CD4-positive, alpha-beta T cell (primary cell): ENCODE measurements at regions not wholly inside any gene's neighbourhood (a gene's known extent, or its start where the extent isn't known, plus 50 kb on each side); places are given as distances from the start of the nearest gene placed in this dataset.

Experiments used
- ATAC-seq: fragments of 200-7000 bp; cut with Tn5 transposase; one replicate; pipeline ENCODE4 v1.10.0; 2022; ENCODE audit warnings: mild to moderate bottlenecking; ENCODE audit not compliant: poor library complexity
- CTCF ChIA-PET: fragments of 350-600 bp; sonication (Branson Sonifier 250); formaldehyde crosslinking; loops from one replicate; lab custom pipeline; 2021; ENCODE audit warnings: antibody characterized with exemption, inconsistent platforms; lab: Charles Lee
- POLR2A ChIA-PET: fragments of 350-600 bp; sonication (Branson Sonifier 250); formaldehyde crosslinking; loops from one replicate; lab custom pipeline; 2021; ENCODE audit warnings: antibody characterized with exemption, inconsistent platforms; lab: Charles Lee
- DNase-seq, 14 experiments: peaks; one replicate each; pipeline ENCODE4 v3.0.0-alpha.2; 2013 to 2020; ENCODE audit warnings: mixed read lengths in 2 of 14
- H3K27ac ChIP-seq, 2 donors: one replicate each; pipeline versions ENCODE4 v1.5.1 to v1.7.0; 2013; ENCODE audit warnings: low read length in 2 of 2, low read depth in 1 of 2, mild to moderate bottlenecking in 1 of 2
- H3K27me3 ChIP-seq, 2 experiments: 1 replicate in 1 of 2; 2 replicates in 1 of 2; pipeline versions ENCODE4 v1.6.1 to v1.7.0; 2013; ENCODE audit warnings: low read length in 2 of 2, control low read depth in 1 of 2, mild to moderate bottlenecking in 1 of 2, moderate library complexity in 1 of 2; ENCODE audit not compliant: insufficient read depth in 2 of 2, control insufficient read depth in 1 of 2
- H3K36me3 ChIP-seq: one replicate; pipeline ENCODE4 v1.6.1; 2013; ENCODE audit warnings: low read length, control low read depth; ENCODE audit not compliant: insufficient read depth
- H3K4me1 ChIP-seq: one replicate; pipeline ENCODE4 v1.6.1; 2013; ENCODE audit warnings: low read length, control low read depth; ENCODE audit not compliant: insufficient read depth
- H3K4me3 ChIP-seq: one replicate; pipeline ENCODE4 v1.5.1; 2013; ENCODE audit warnings: mild to moderate bottlenecking, low read length, moderate library complexity
- H3K9me3 ChIP-seq, 2 experiments: 1 replicate in 1 of 2; 2 replicates in 1 of 2; pipeline versions ENCODE4 v1.6.1 to v1.7.0; 2013; ENCODE audit warnings: low read length in 2 of 2, mild to moderate bottlenecking in 2 of 2, control low read depth in 1 of 2, moderate library complexity in 1 of 2; ENCODE audit not compliant: control insufficient read depth in 1 of 2, insufficient read depth in 1 of 2
- H3K27ac Mint-ChIP-seq: one replicate; pipeline ENCODE4 v1.8.0; 2020; ENCODE audit warnings: mixed read lengths
- H3K27me3 Mint-ChIP-seq: one replicate; pipeline ENCODE4 v1.8.0; 2021; ENCODE audit warnings: mixed read lengths
- H3K36me3 Mint-ChIP-seq: one replicate; pipeline ENCODE4 v1.8.0; 2021; ENCODE audit warnings: low read depth, mixed read lengths
- H3K4me1 Mint-ChIP-seq: one replicate; pipeline ENCODE4 v1.8.0; 2021; ENCODE audit warnings: low read depth, mixed read lengths
- H3K4me3 Mint-ChIP-seq: one replicate; pipeline ENCODE4 v1.8.0; 2020; ENCODE audit warnings: mild to moderate bottlenecking, mixed read lengths
- H3K9me3 Mint-ChIP-seq: one replicate; pipeline ENCODE4 v1.8.0; 2020; ENCODE audit warnings: mixed read lengths
- CTCF ChIP-seq: fragments of 200-600 bp; IDR thresholded peaks from one replicate; pipeline ENCODE4 v1.8.0; 2022; ENCODE audit warnings: antibody characterized with exemption, mild to moderate bottlenecking
- intact Hi-C, 2 experiments: fragments of 100-400 bp; cut with DNase I in 1 of 2; cut with micrococcal nuclease in 1 of 2; formaldehyde crosslinking; loops; one replicate each; pipeline versions ENCODE4 v1.15.1 to v1.9.0; 2023 to 2025; cut with DNase I, micrococcal nuclease

GRCh38 chr2:193467276-193467987 lies 1272.7 kb upstream of the TMEFF2 start:
- H3K27me3 Mint-ChIP-seq: no peaks in the 10 kb centered on the region
- H3K9me3 Mint-ChIP-seq: no peaks in the 10 kb centered on the region
- peaks cover 6% of the 10 kb centered on the region for H3K4me1 Mint-ChIP-seq
- no peaks in the 10 kb centered on the region for H3K36me3 Mint-ChIP-seq
- Histone ChIP-seq H3K4me3 (no peak overlapping the region), H3K27ac (no peak overlapping the region), H3K36me3 (no peaks in the 10 kb centered on the region), H3K9me3 (no peaks in the 10 kb centered on the region), H3K27me3 (no peaks in the 10 kb centered on the region), H3K4me1 (no peaks in the 10 kb centered on the region)
- DNase-seq: no peak
- POLR2A ChIA-PET: no interaction called here
- ATAC-seq: no peak
- H3K4me3 Mint-ChIP-seq: no peak overlapping the region
- CTCF ChIA-PET: no interaction called here
- no peak overlapping the region for H3K27ac Mint-ChIP-seq
- intact Hi-C loops: no loop called here
- TF ChIP-seq CTCF: no peak

- Mint-ChIP-seq H3K27me3 (no peaks in the 10 kb centered on the region), H3K4me3 (no peak overlapping the region), H3K4me1 (no peaks in the 10 kb centered on the region), H3K9me3 (no peaks in the 10 kb centered on the region), H3K36me3 (no peaks in the 10 kb centered on the region), H3K27ac (no peak overlapping the region)
- intact Hi-C loops: no loop called here
- H3K4me3 ChIP-seq: no peak overlapping the region
- no peaks in the 10 kb centered on the region for H3K36me3 ChIP-seq
- no peaks in the 10 kb centered on the region for H3K27me3 ChIP-seq
- H3K9me3 ChIP-seq: no peaks in the 10 kb centered on the region
- DNase-seq (no peak), ATAC-seq (no peak)
- H3K27ac ChIP-seq: no peak overlapping the region
- no peaks in the 10 kb centered on the region for H3K4me1 ChIP-seq
- ChIA-PET POLR2A (no interaction called here), CTCF (interaction anchor here (0.7 kb wide), 1 partner anchor 970 kb away, joined by 3 read pairs; no protein-coding TSS in a partner anchor)
- TF ChIP-seq CTCF: no peak
Measured at GRCh38 chr2:193463011-193463410, 1268.3 kb upstream of the TMEFF2 start.

- no peak overlapping the region for H3K27ac ChIP-seq
- ChIA-PET POLR2A (no interaction called here), CTCF (no interaction called here)
- DNase-seq (no peak), ATAC-seq (no peak)
- Mint-ChIP-seq H3K4me1 (no peaks in the 10 kb centered on the region), H3K27ac (no peak overlapping the region), H3K36me3 (no peaks in the 10 kb centered on the region), H3K27me3 (no peaks in the 10 kb centered on the region), H3K9me3 (no peaks in the 10 kb centered on the region), H3K4me3 (no peak overlapping the region)
- H3K27me3 ChIP-seq: no peaks in the 10 kb centered on the region
- H3K9me3 ChIP-seq: no peaks in the 10 kb centered on the region
- H3K36me3 ChIP-seq: no peaks in the 10 kb centered on the region
- TF ChIP-seq CTCF: no peak
- H3K4me1 ChIP-seq: no peaks in the 10 kb centered on the region
- intact Hi-C loops: no loop called here
- no peak overlapping the region for H3K4me3 ChIP-seq
Measured at GRCh38 chr2:193462411-193462810, 1267.7 kb upstream of the TMEFF2 start.
